WI38 (cell line): ENCODE measurements at regions not wholly inside any gene's neighbourhood (a gene's known extent, or its start where the extent isn't known, plus 50 kb on each side); places are given as distances from the start of the nearest gene placed in this dataset.

Experiments
- H3K4me3 ChIP-seq: 2 replicates; pipeline ENCODE4 v1.5.1; 2011; ENCODE audit warnings: low read depth, mild to moderate bottlenecking, control low read depth, low read length
- TF ChIP-seq, protein P1 (sequence below): IDR thresholded peaks from 2 replicates; pipeline ENCODE4 v1.5.1; 2012; ENCODE audit warnings: low read depth, mild to moderate bottlenecking, control low read depth, low read length

DNA sequence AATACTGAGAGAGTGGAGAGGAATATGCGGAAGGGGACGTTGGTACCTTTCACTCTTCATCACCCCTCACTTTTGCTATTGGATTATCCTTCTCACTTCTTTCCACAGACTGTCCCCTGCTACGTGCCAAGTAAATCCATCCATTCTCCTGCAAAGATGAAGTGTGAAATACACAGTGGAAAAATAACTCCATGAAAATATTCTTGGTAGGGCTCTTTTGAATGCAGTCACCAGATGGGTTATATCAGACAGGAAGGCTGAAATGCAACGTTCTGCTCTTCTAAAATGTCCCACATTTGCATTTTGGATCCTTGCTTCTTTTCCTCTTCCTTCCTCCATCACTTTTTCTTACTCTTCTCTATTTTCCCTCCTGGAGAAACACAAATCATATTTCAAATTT lies 510.3 kb upstream of the CLINT1 start:
- no peak overlapping the region for H3K4me3 ChIP-seq
- TF ChIP-seq, protein P1, sequence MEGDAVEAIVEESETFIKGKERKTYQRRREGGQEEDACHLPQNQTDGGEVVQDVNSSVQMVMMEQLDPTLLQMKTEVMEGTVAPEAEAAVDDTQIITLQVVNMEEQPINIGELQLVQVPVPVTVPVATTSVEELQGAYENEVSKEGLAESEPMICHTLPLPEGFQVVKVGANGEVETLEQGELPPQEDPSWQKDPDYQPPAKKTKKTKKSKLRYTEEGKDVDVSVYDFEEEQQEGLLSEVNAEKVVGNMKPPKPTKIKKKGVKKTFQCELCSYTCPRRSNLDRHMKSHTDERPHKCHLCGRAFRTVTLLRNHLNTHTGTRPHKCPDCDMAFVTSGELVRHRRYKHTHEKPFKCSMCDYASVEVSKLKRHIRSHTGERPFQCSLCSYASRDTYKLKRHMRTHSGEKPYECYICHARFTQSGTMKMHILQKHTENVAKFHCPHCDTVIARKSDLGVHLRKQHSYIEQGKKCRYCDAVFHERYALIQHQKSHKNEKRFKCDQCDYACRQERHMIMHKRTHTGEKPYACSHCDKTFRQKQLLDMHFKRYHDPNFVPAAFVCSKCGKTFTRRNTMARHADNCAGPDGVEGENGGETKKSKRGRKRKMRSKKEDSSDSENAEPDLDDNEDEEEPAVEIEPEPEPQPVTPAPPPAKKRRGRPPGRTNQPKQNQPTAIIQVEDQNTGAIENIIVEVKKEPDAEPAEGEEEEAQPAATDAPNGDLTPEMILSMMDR, result no peak

DNA sequence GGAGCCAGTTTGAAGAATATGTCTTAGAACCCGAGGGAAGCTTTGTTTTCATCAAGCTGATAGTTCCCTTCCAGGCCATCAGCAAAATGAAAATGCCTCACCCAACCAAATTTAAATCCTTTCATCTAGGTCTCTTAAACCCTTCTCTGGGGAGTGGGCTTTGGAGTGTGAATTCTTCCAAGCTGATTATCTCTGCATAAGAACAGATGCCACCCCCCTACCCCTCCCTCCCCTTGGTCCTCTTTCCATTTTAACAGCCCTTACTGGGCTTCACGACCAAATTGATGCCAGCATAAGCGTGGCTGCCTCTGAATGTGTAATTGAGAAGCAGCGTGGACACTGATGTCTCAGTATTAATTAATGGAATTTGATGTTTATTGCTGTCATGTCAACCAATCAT lies 509.7 kb upstream of the CLINT1 start:
- no peak overlapping the region for H3K4me3 ChIP-seq
- TF ChIP-seq, protein P1, result no peak

DNA sequence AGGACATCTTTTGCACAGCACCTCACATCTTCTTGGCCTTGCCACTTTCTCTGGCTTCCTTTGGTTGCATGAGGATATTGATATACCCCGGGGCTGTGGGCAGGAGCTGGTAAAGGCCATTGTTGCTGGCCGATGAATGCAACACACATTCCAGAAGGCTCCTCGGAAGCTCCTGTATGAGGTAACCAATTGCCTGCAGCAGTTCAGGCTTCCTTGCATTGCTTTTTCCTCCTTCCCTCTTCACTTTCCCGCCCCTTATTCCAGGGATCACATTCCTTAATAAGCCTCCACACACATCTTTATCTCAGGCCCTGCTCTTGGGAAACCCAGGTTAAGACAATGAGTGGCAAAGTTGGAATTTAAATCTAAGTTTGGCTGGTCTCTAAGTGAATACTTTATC lies 505.4 kb upstream of the CLINT1 start:
- TF ChIP-seq, protein P1, result no peak
- H3K4me3 ChIP-seq, result no peak overlapping the region

DNA sequence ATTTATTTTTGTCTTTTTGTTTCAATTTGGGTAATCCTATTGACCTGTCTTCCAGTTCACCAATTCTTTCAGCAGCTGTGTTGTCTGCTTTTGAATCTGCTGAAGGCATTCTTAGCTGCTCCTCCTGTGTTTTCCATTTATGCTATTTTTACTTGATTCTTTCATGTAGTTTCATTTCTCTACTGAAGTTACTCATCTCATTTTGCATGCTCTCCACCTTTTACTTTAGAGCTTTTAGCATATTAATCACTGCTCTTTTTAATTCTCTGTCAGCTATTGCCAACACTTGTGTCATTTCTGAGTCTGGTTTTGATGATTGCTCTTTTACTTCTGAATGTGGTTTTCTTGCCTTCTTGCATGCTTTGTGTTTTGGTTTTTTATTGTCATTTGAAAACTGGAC lies 496.0 kb upstream of the CLINT1 start:
- TF ChIP-seq, protein P1, result no peak
- H3K4me3 ChIP-seq, result no peak overlapping the region

DNA sequence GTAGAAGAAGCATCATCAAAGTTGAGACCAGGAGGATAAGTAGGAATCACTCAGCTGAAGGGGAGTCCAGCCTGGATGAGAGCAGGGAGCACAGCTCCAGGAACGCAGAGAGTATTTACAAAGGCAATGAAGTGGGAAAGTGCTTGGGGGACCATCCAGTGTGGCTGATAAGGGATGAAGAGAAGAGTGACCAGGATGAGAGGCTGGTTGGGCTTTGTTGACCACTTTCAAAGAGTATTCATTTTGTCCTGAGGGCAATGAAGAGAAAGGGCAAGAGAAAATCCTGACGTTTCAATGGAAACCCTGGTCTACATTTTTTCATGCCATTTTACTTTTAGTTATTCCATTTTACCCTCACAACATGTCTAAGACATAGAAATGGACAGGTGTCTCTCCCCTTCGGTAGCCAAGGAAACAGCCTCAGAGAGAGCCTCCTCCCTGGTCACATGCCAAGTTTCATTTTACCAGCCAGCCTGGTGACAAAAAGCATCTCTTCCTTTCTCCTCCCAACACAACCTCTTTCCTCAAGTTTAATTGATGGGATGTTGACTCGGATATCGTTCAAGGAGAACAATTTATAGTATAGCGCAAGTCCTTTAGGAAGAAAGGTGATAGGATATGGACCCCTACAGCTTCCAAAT lies 492.7 kb upstream of the CLINT1 start:
- H3K4me3 ChIP-seq, result no peak overlapping the region
- TF ChIP-seq, protein P1, result no peak

DNA sequence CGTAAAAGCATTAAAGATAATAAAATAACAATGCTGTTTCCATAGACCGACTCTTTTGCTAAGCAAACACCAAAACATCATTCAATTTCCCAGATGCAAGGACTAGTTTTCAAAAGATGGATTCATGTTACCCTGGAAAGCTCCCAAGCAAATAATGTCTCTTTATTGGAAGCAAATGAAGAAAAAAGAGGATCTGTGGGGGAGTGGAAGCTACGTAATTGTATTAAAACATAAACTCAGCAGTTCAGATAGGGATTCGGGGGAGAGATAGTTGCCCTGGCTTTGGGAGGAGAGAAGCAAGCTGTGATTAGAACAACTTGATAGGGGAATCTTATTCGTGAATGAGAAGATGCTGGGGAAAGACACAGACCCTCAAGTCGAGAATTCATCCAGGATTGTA lies 491.0 kb upstream of the CLINT1 start:
- TF ChIP-seq, protein P1, result no peak
- H3K4me3 ChIP-seq, result no peak overlapping the region

DNA sequence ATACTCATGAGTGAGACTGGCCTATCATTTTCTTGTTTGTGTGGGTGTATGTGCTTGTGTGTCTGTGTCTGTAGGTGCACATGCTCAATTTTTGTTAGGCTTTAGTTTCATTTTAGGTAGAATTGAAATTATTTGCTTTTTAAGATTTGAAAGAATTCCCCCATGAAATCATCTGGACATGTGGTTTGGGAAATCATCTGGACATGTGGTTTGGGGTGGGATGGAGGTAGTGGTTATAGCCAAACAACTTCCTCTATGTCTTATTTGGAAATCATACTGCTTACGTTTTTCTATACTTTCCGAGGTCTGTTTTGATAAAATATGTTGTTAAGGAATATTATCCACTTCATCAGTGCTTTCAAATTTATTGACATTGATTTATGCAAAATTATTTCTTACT lies 485.4 kb upstream of the CLINT1 start:
- TF ChIP-seq, protein P1, result no peak
- H3K4me3 ChIP-seq, result no peak overlapping the region
